OCI-LY1 (cell line): ENCODE measurements at regions not wholly inside any gene's neighbourhood (a gene's known extent, or its start where the extent isn't known, plus 50 kb on each side); places are given as distances from the start of the nearest gene placed in this dataset.

ENCODE experiments used
- EZH2 ChIP-seq: fragments of 200-600 bp; sonication (generic), shearing (Covaris generic); IDR thresholded peaks from 2 replicates; pipeline ENCODE4 v1.8.0; 2017; ENCODE audit warnings: borderline replicate concordance, mixed run types, mild to moderate bottlenecking, antibody characterized with exemption, low read length, moderate library complexity, mixed read lengths
- TF ChIP-seq, protein P1 (sequence below): fragments of 200-600 bp; sonication (generic), shearing (Covaris generic); IDR thresholded peaks from 2 replicates; pipeline ENCODE4 v1.5.1; 2017; ENCODE audit warnings: mild to moderate bottlenecking, antibody characterized with exemption, low read length, moderate library complexity, mixed read lengths

GRCh38 chr1:75999034-75999433 lies 66.8 kb upstream of the ASB17 start:
- TF ChIP-seq, protein P1, sequence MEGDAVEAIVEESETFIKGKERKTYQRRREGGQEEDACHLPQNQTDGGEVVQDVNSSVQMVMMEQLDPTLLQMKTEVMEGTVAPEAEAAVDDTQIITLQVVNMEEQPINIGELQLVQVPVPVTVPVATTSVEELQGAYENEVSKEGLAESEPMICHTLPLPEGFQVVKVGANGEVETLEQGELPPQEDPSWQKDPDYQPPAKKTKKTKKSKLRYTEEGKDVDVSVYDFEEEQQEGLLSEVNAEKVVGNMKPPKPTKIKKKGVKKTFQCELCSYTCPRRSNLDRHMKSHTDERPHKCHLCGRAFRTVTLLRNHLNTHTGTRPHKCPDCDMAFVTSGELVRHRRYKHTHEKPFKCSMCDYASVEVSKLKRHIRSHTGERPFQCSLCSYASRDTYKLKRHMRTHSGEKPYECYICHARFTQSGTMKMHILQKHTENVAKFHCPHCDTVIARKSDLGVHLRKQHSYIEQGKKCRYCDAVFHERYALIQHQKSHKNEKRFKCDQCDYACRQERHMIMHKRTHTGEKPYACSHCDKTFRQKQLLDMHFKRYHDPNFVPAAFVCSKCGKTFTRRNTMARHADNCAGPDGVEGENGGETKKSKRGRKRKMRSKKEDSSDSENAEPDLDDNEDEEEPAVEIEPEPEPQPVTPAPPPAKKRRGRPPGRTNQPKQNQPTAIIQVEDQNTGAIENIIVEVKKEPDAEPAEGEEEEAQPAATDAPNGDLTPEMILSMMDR = no peak
- TF ChIP-seq EZH2 = no peak
